Middle frontal gyrus (tissue), 1 donor: ENCODE measurements at regions not wholly inside any gene's neighbourhood (a gene's known extent, or its start where the extent isn't known, plus 50 kb on each side); places are given as distances from the start of the nearest gene placed in this dataset.

Experiments used
- DNase-seq: peaks from one replicate; pipeline ENCODE4 v3.0.0-alpha.2; 2015; ENCODE audit warnings: low spot score; ENCODE audit errors: extremely low spot score

- DNase-seq: peak; percentile 36
Measured at GRCh38 chr4:112889619-112890527, 159.6 kb upstream of the ANK2 start.

- DNase-seq: no peak
Measured at GRCh38 chr4:112894480-112894879, 155.0 kb upstream of the ANK2 start.

- DNase-seq: no peak
Measured at GRCh38 chr4:112894951-112895350, 154.5 kb upstream of the ANK2 start.

- DNase-seq: peak; percentile 54
Measured at GRCh38 chr4:112895811-112896608, 153.4 kb upstream of the ANK2 start.

- no peak for DNase-seq
Measured at GRCh38 chr4:112896609-112897190, 152.8 kb upstream of the ANK2 start.

GRCh38 chr4:112897543-112897942 is 151.9 kb upstream of the ANK2 start:
- no peak for DNase-seq

- no peak for DNase-seq
Measured at GRCh38 chr4:112898357-112899141, 150.9 kb upstream of the ANK2 start.

GRCh38 chr4:112900416-112900815 is 149.0 kb upstream of the ANK2 start:
- no peak for DNase-seq

- DNase-seq: no peak
Measured at GRCh38 chr4:112901962-112902411, 147.5 kb upstream of the ANK2 start.

GRCh38 chr4:112905728-112906127 is 143.7 kb upstream of the ANK2 start:
- no peak for DNase-seq

- DNase-seq: no peak
Measured at GRCh38 chr4:112908511-112908910, 140.9 kb upstream of the ANK2 start.

GRCh38 chr4:112910109-112910736 is 139.2 kb upstream of the ANK2 start:
- peak; percentile 60 for DNase-seq

- DNase-seq: no peak
Measured at GRCh38 chr4:112916868-112917267, 132.6 kb upstream of the ANK2 start.

- no peak for DNase-seq
Measured at GRCh38 chr4:112923516-112923915, 125.9 kb upstream of the ANK2 start.

GRCh38 chr4:112926819-112927218 is 122.6 kb upstream of the ANK2 start:
- DNase-seq: no peak

GRCh38 chr4:112927544-112927943 is 121.9 kb upstream of the ANK2 start:
- no peak for DNase-seq

GRCh38 chr4:112931001-112931400 is 118.5 kb upstream of the ANK2 start:
- DNase-seq: no peak

- DNase-seq: no peak
Measured at GRCh38 chr4:112933790-112934189, 115.7 kb upstream of the ANK2 start.

- DNase-seq: peak; percentile 69
Measured at GRCh38 chr4:112938461-112939058, 110.9 kb upstream of the ANK2 start.

GRCh38 chr4:112939901-112940300 is 109.6 kb upstream of the ANK2 start:
- DNase-seq: no peak
